CD4-positive, alpha-beta memory T cell (primary cell): ENCODE measurements at regions not wholly inside any gene's neighbourhood (a gene's known extent, or its start where the extent isn't known, plus 50 kb on each side); places are given as distances from the start of the nearest gene placed in this dataset.
"Not testable (repeated sequence)": the region's sequence is repeated elsewhere in the genome, so short reads cannot be mapped to it uniquely, and the experiment has no call there.

Source experiments
- CTCF ChIA-PET: fragments of 350-600 bp; sonication (Branson Sonifier 250); formaldehyde crosslinking; loops from one replicate; lab custom pipeline; 2021; ENCODE audit warnings: inconsistent platforms; ENCODE audit not compliant: partially characterized antibody; lab: Charles Lee
- POLR2A ChIA-PET: fragments of 350-600 bp; sonication (Branson Sonifier 250); formaldehyde crosslinking; loops from one replicate; lab custom pipeline; 2021; ENCODE audit not compliant: partially characterized antibody; lab: Charles Lee
- DNase-seq, 5 donors: peaks; one replicate each; pipeline versions ENCODE4 v3.0.0 to v3.0.0-alpha.2; 2020 to 2022; ENCODE audit warnings: mixed read lengths in 1 of 5
- H3K27ac ChIP-seq: one replicate; pipeline ENCODE4 v1.7.0; 2013; ENCODE audit warnings: low read depth, low read length
- H3K27me3 ChIP-seq: 2 replicates; pipeline ENCODE4 v1.7.0; 2013; ENCODE audit warnings: mild to moderate bottlenecking, low read length, moderate library complexity; ENCODE audit not compliant: insufficient read depth
- H3K36me3 ChIP-seq: 2 replicates; pipeline ENCODE4 v1.7.0; 2013; ENCODE audit warnings: mild to moderate bottlenecking, low read length, moderate library complexity; ENCODE audit not compliant: insufficient read depth
- H3K4me1 ChIP-seq: 2 replicates; pipeline ENCODE4 v1.7.0; 2013; ENCODE audit warnings: mild to moderate bottlenecking, low read length, moderate library complexity; ENCODE audit not compliant: insufficient read depth
- H3K4me3 ChIP-seq, 2 donors: one replicate each; pipeline ENCODE4 v1.7.0; 2013; ENCODE audit warnings: low read length in 2 of 2, mild to moderate bottlenecking in 1 of 2
- H3K9me3 ChIP-seq, 2 donors: one replicate each; pipeline ENCODE4 v1.7.0; 2013; ENCODE audit warnings: low read length in 2 of 2, control low read depth in 1 of 2; ENCODE audit not compliant: control insufficient read depth in 1 of 2
- H3K27ac Mint-ChIP-seq, 7 donors: one replicate each; pipeline ENCODE4 v1.8.0; 2020 to 2021; ENCODE audit warnings: mixed read lengths in 7 of 7, mild to moderate bottlenecking in 6 of 7, inconsistent platforms in 3 of 7, moderate library complexity in 3 of 7
- H3K27me3 Mint-ChIP-seq, 2 donors: one replicate each; pipeline ENCODE4 v1.8.0; 2020 to 2021; ENCODE audit warnings: mixed read lengths in 2 of 2
- H3K36me3 Mint-ChIP-seq, 2 donors: one replicate each; pipeline ENCODE4 v1.8.0; 2020 to 2021; ENCODE audit warnings: mixed read lengths in 2 of 2, inconsistent platforms in 1 of 2, mild to moderate bottlenecking in 1 of 2
- H3K4me1 Mint-ChIP-seq, 4 donors: one replicate each; pipeline ENCODE4 v1.8.0; 2020 to 2021; ENCODE audit warnings: mixed read lengths in 4 of 4, mild to moderate bottlenecking in 1 of 4
- H3K4me3 Mint-ChIP-seq, 8 donors: one replicate each; pipeline ENCODE4 v1.8.0; 2020 to 2021; ENCODE audit warnings: mixed read lengths in 8 of 8, mild to moderate bottlenecking in 7 of 8, moderate library complexity in 6 of 8, inconsistent platforms in 3 of 8
- H3K9me3 Mint-ChIP-seq, 8 donors: one replicate each; pipeline ENCODE4 v1.8.0; 2020 to 2021; ENCODE audit warnings: mixed read lengths in 8 of 8, mild to moderate bottlenecking in 5 of 8, inconsistent platforms in 3 of 8, moderate library complexity in 1 of 8
- intact Hi-C: fragments of 100-400 bp; cut with micrococcal nuclease; formaldehyde crosslinking; loops from one replicate; pipeline ENCODE4 v1.15.1; 2023

DNA sequence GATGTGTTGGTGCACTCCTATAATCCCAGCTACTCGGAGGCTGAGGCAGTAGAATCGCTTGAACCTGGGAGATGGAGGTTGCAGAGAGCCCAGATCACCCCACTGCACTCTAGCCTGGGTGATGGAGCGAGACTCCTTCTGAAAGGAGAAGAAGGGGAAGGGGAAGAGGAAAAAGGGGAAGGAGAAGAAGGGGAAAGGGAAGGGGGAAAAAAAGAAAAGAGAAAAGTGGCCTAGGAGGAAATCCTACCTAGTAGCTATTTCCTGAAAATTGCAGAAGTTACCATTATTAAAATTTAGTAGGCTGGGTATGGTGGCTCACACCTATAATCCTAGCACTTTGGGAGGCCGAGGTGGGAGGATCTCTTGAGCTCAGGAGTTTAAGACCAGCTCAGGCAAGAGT, 67.4 kb downstream of the ARRDC3 start:
- peaks cover 0 to 4% of the 10 kb centered on the region in 2 donors for H3K36me3 Mint-ChIP-seq
- no peak for DNase-seq

DNA sequence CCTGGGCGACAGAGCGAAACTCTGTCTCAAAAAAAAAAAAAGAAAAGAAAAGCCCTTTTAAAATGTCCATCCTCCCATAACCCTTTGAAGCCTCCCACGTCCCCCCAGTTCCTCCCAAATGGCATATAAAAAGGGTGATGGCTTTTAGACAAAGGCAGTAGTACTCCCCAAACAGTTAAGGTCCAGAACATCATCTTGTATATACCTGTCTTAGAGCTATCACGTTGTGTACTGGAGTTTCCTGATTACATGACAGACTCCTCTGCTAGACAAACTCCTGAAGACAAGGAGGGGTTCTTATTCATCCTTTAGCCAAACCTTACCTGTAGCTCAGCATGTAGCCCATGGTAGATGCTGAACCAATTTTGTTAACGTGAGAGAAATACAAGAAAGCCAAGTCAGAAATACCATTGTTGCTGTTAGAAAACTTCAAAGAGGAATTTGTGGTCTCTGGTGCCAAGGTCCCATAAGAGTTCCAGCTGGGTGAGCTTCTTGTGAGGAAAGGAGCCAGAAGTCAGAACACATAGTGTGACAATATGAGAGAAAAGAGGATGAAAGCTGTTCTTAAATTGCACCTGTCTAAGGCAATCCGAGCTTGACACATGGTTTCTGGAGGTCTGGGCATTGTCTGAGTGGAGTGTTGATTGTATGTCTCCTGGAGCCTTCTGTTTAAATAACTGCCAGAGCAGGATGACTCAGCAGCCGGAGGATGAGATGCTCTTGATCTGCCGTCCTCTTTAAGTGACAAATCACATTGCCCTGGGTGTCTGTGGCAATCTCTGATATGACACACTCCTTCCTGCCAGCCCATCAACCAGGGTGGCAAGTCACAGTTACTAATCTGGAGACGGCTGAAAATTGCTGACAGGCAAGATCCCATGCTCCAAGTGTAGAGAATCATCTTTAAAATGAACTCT, 69.1 kb downstream of the ARRDC3 start:
- H3K4me1 Mint-ChIP-seq, result peaks cover 37 to 60% (median 38%) of the 10 kb centered on the region in 4 donors
- peak; percentile 69 to 94 (median 78) for DNase-seq
- no peaks in the 10 kb centered on the region for H3K36me3 ChIP-seq
- no peaks in the 10 kb centered on the region for H3K27me3 ChIP-seq
- peak overlapping the region; percentile 35 for H3K27ac ChIP-seq
- peak overlapping the region; percentile 82 to 97 (median 91) for H3K27ac Mint-ChIP-seq
- H3K4me3 ChIP-seq, result peak overlapping the region in 1 of 2 donors; percentile 21
- peaks cover 0 to 2% of the 10 kb centered on the region in 2 donors for H3K27me3 Mint-ChIP-seq
- H3K9me3 Mint-ChIP-seq, result no peaks in the 10 kb centered on the region
- H3K4me3 Mint-ChIP-seq, result peak overlapping the region in 5 of 8 donors; percentile 13 to 52 (median 41)
- ChIA-PET CTCF (interaction anchor here (1.0 to 4.7 kb wide), 5 partner anchors 12 to 90 kb away, joined by 3 to 60 read pairs (median 4); partner anchors contain the start of gene ARRDC3), POLR2A (interaction anchor here (0.9 to 10.4 kb wide), 10 partner anchors 18 to 71 kb away, joined by 3 to 230 read pairs (median 6); partner anchors contain the start of gene ARRDC3)
- peaks cover 0 to 4% of the 10 kb centered on the region in 2 donors for H3K36me3 Mint-ChIP-seq
- intact Hi-C loops, result loop anchor here (1.0 to 5.0 kb wide), 3 partner anchors 34 to 212 kb away; partner anchors contain the start of gene ARRDC3
- peaks cover 46% of the 10 kb centered on the region for H3K4me1 ChIP-seq
- no peaks in the 10 kb centered on the region for H3K9me3 ChIP-seq

More for the DNA sequence above, 67.4 kb downstream of the ARRDC3 start:
- no peak overlapping the region for H3K27ac ChIP-seq
- peaks cover 35 to 55% (median 36%) of the 10 kb centered on the region in 4 donors for H3K4me1 Mint-ChIP-seq
- no peak overlapping the region for H3K4me3 ChIP-seq
- intact Hi-C loops, result no loop called here
- no peaks in the 10 kb centered on the region for H3K9me3 ChIP-seq
- peaks cover 43% of the 10 kb centered on the region for H3K4me1 ChIP-seq
- POLR2A ChIA-PET, result interaction anchor here (1.3 to 10.4 kb wide), 3 partner anchors 51 to 69 kb away, joined by 3 to 230 read pairs (median 217); partner anchors contain the start of gene ARRDC3
- no peaks in the 10 kb centered on the region for H3K36me3 ChIP-seq
- peaks cover 0 to 1% (median 0%) of the 10 kb centered on the region in 8 donors for H3K9me3 Mint-ChIP-seq
- peak overlapping the region in 1 of 8 donors; percentile 18 for H3K4me3 Mint-ChIP-seq
- CTCF ChIA-PET, result interaction anchor here (1.0 to 1.5 kb wide), 3 partner anchors 54 to 70 kb away, joined by 3 to 5 read pairs (median 3); no protein-coding TSS in a partner anchor
- no peak overlapping the region for H3K27ac Mint-ChIP-seq
- no peaks in the 10 kb centered on the region for H3K27me3 ChIP-seq
- H3K27me3 Mint-ChIP-seq, result peaks cover 0 to 2% of the 10 kb centered on the region in 2 donors

DNA sequence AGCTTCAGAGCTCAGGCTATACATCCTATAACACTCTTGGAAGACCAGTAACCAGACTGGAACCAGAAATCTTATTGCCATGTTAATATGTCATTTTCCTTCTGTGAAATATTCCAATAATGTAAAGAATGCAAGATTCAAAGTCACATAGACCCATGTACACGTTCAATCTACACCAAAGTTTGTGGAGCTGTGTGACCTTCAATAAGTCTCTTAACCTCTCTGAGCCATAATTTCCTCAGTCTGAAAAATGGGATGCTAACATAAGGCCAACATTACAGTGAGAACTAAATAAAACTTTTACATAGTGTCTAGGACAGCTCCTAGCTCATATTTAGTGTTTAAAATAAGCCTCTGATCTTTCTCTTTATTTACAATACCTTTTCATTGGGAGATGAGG, 70.4 kb downstream of the ARRDC3 start:
- peaks cover 35 to 53% (median 36%) of the 10 kb centered on the region in 4 donors for H3K4me1 Mint-ChIP-seq
- H3K4me3 Mint-ChIP-seq, result peak overlapping the region in 2 of 8 donors; percentile 13 to 80

DNA sequence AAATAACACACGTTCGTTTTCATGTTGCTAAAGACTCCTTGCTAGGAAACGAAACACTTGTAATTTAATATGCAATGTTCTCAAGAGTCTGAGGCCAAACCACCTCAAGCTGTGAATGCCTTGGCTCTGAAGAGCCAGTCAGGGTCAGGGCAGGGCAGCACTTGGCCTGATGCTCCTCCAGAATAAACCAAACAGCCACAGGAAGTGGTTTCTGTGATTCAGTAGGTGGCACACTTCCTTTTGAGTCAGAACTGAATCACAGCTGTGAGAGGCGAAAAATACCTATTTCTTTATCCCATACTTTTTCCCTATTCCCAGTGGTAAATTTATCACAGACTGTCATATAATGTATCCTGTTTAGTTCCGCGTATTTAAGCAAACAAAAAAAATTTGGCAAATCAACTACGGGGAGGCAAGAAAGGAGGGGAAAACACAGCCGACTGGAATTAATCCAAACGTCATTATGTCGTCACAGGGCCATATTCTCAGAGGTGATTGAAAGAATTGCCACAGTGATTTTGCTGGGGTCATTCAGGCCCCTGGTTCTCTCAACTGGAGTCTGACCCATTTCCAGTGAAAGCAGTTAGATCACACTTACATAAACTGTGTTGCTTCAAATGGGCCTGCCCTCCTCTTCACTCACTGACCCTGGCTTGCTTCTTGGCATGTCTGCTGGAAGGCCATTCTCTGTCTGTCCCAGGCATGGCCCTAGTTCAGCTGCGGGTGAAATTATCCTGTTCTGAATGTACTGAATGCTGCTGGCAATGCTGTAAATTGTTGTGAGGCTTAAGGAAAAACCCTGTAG, 71.2 kb downstream of the ARRDC3 start:
- H3K27me3 Mint-ChIP-seq, result peaks cover 0 to 2% of the 10 kb centered on the region in 2 donors
- Histone ChIP-seq H3K4me1 (peaks cover 46% of the 10 kb centered on the region), H3K27ac (peak overlapping the region; percentile 43), H3K27me3 (no peaks in the 10 kb centered on the region), H3K9me3 (no peaks in the 10 kb centered on the region), H3K36me3 (no peaks in the 10 kb centered on the region), H3K4me3 (peak overlapping the region in 1 of 2 donors; percentile 25)
- no peaks in the 10 kb centered on the region for H3K9me3 Mint-ChIP-seq
- peaks cover 0 to 4% of the 10 kb centered on the region in 2 donors for H3K36me3 Mint-ChIP-seq
- H3K27ac Mint-ChIP-seq, result peak overlapping the region; percentile 94 to 98 (median 97)
- H3K4me1 Mint-ChIP-seq, result peaks cover 35 to 53% (median 36%) of the 10 kb centered on the region in 4 donors
- intact Hi-C loops, result loop anchor here (1.0 to 5.0 kb wide), 2 partner anchors 86 to 210 kb away; no protein-coding TSS in a partner anchor
- POLR2A ChIA-PET, result interaction anchor here (0.7 to 10.4 kb wide), 17 partner anchors 10 to 84 kb away, joined by 3 to 230 read pairs (median 4); partner anchors contain the start of gene ARRDC3
- DNase-seq, result peak; percentile 75 to 87 (median 81)
- H3K4me3 Mint-ChIP-seq, result peak overlapping the region; percentile 55 to 87 (median 74)
- CTCF ChIA-PET, result interaction anchor here (0.9 to 4.7 kb wide), 10 partner anchors 9 to 380 kb away, joined by 3 to 60 read pairs (median 3); partner anchors contain the start of gene ARRDC3

More for the DNA sequence above, 70.4 kb downstream of the ARRDC3 start:
- Mint-ChIP-seq H3K27ac (peak overlapping the region; percentile 68 to 98 (median 96)), H3K27me3 (peaks cover 0 to 2% of the 10 kb centered on the region in 2 donors), H3K9me3 (no peaks in the 10 kb centered on the region), H3K36me3 (peaks cover 0 to 4% of the 10 kb centered on the region in 2 donors)
- no peak overlapping the region for H3K4me3 ChIP-seq
- H3K36me3 ChIP-seq, result no peaks in the 10 kb centered on the region
- H3K9me3 ChIP-seq, result no peaks in the 10 kb centered on the region
- H3K27me3 ChIP-seq, result no peaks in the 10 kb centered on the region
- no peak for DNase-seq
- CTCF ChIA-PET, result interaction anchor here (0.9 to 4.7 kb wide), 6 partner anchors 26 to 90 kb away, joined by 3 to 60 read pairs (median 6); partner anchors contain the start of gene ARRDC3
- POLR2A ChIA-PET, result interaction anchor here (0.7 to 10.4 kb wide), 8 partner anchors 16 to 72 kb away, joined by 3 to 230 read pairs (median 15); partner anchors contain the start of gene ARRDC3
- intact Hi-C loops, result loop anchor here (5.0 kb wide), 1 partner anchor 210 kb away; no protein-coding TSS in a partner anchor
- peaks cover 46% of the 10 kb centered on the region for H3K4me1 ChIP-seq
- H3K27ac ChIP-seq, result no peak overlapping the region

DNA sequence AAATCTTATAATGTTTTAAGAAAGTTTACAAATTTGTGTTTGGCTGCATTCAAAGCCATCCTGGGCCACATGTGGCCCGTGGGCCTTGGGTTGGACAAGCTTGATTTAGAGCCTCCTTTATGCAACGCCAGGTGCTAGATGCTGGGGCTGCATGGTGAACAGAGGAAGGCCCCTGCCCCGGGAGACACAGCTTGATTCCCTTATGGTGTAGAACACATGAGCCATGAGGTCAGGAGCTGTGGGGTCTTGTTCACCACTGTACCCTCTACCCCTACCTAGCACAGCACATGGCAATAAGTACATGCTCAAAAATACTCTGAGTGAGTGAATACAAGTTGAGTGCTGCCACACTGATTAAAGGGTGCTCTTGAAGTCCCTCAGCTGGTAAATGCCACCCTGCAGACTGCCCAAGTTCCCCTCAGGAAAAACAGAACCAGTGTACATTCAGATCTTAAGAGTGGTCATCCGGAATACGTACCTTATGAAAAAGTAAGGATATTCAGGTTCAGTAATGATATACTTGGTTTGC, 71.9 kb downstream of the ARRDC3 start:
- Mint-ChIP-seq H3K4me3 (peak overlapping the region in 7 of 8 donors; percentile 70 to 87 (median 77)), H3K27ac (peak overlapping the region; percentile 94 to 98 (median 97)), H3K27me3 (peaks cover 0 to 2% of the 10 kb centered on the region in 2 donors), H3K36me3 (peaks cover 0 to 4% of the 10 kb centered on the region in 2 donors), H3K9me3 (no peaks in the 10 kb centered on the region), H3K4me1 (peaks cover 35 to 53% (median 36%) of the 10 kb centered on the region in 4 donors)
- peaks cover 46% of the 10 kb centered on the region for H3K4me1 ChIP-seq
- intact Hi-C loops, result loop anchor here (1.0 to 5.0 kb wide), 2 partner anchors 85 to 209 kb away; no protein-coding TSS in a partner anchor
- H3K36me3 ChIP-seq, result no peaks in the 10 kb centered on the region
- H3K27me3 ChIP-seq, result no peaks in the 10 kb centered on the region
- no peaks in the 10 kb centered on the region for H3K9me3 ChIP-seq
- POLR2A ChIA-PET, result interaction anchor here (0.7 to 10.4 kb wide), 14 partner anchors 10 to 74 kb away, joined by 3 to 230 read pairs (median 4); partner anchors contain the start of gene ARRDC3
- CTCF ChIA-PET, result interaction anchor here (1.0 to 4.7 kb wide), 7 partner anchors 9 to 379 kb away, joined by 3 to 60 read pairs (median 4); partner anchors contain the start of gene ARRDC3
- no peak for DNase-seq
- peak overlapping the region; percentile 43 for H3K27ac ChIP-seq
- H3K4me3 ChIP-seq, result peak overlapping the region in 1 of 2 donors; percentile 25

DNA sequence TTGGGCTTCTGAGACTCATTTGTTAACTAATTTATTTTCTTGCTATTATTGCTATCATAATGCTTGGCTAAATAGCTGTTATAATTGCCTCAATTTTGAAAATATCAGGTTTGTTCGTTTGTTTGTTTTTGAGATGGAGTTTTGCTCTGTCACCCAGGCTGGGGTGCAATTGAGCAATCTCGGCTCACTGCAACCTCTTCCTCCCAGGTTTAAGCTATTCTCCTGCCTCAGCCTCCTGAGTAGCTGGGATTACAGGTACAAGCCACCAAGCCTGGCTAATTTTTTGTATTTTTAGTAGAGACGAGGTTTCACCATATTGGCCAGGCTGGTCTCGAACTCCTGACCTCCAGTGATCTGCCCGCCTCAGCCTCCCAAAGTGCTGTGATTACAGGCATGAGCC, 75.0 kb downstream of the ARRDC3 start:
- not testable (repeated sequence) for H3K27ac Mint-ChIP-seq

More for the DNA sequence above, 75.0 kb downstream of the ARRDC3 start:
- H3K27ac ChIP-seq, intact Hi-C loops, CTCF ChIA-PET, H3K9me3 Mint-ChIP-seq, H3K36me3 Mint-ChIP-seq, DNase-seq, H3K36me3 ChIP-seq, H3K4me3 ChIP-seq, H3K9me3 ChIP-seq, H3K4me3 Mint-ChIP-seq, H3K27me3 ChIP-seq, H3K27me3 Mint-ChIP-seq: not testable (repeated sequence)
- H3K4me1 Mint-ChIP-seq, result peaks cover 25 to 30% (median 26%) of the 10 kb centered on the region in 4 donors
- POLR2A ChIA-PET, result interaction anchor here (1.8 kb wide), 1 partner anchor 75 kb away, joined by 5 read pairs; the partner anchor contains the start of gene ARRDC3
- H3K4me1 ChIP-seq, result peaks cover 27% of the 10 kb centered on the region
